Mucosa of descending colon (tissue), 3 donors: ENCODE measurements at regions not wholly inside any gene's neighbourhood (a gene's known extent, or its start where the extent isn't known, plus 50 kb on each side); places are given as distances from the start of the nearest gene placed in this dataset.
A peak's percentile ranks its signal among the peaks of the same experiment; 100 is the strongest.

Source experiments
- ATAC-seq: fragments of 200-7000 bp; cut with Tn5 transposase; one replicate; pipeline ENCODE4 v1.9.1; 2020; ENCODE audit warnings: mild to moderate bottlenecking, moderate library complexity
- DNase-seq, 3 donors: peaks; one replicate each; pipeline ENCODE4 v3.0.0-alpha.2; 2020
- H3K36me3 ChIP-seq: fragments of 200-600 bp; one replicate; pipeline ENCODE4 v1.8.0; 2021; ENCODE audit warnings: low read depth, mild to moderate bottlenecking
- H3K4me1 ChIP-seq: fragments of 200-600 bp; one replicate; pipeline ENCODE4 v1.8.0; 2021; ENCODE audit warnings: low read depth, mild to moderate bottlenecking
- H3K4me3 ChIP-seq: fragments of 200-600 bp; one replicate; pipeline ENCODE4 v1.8.0; 2021; ENCODE audit warnings: mild to moderate bottlenecking
- H3K9me3 ChIP-seq: fragments of 200-600 bp; one replicate; pipeline ENCODE4 v1.8.0; 2021; ENCODE audit warnings: mild to moderate bottlenecking
- CTCF ChIP-seq: fragments of 200-600 bp; IDR thresholded peaks from one replicate; pipeline ENCODE4 v1.8.0; 2022; ENCODE audit warnings: antibody characterized with exemption, mild to moderate bottlenecking
- intact Hi-C, 2 donors: fragments of 100-400 bp; cut with DNase I in 1 of 2; cut with micrococcal nuclease in 1 of 2; formaldehyde crosslinking; loops; one replicate each; pipeline versions ENCODE4 v1.11.0 to v1.11.1; 2022; cut with DNase I, micrococcal nuclease
- donor health status: DM: no; HTN: no; CAD: no; lungs with moderate emphysema.
- donor health status: DM: no; HTN: no; CAD: no.
- donor health status: DM: no; HTN: yes; CAD: no.

- no peak for TF ChIP-seq CTCF
- intact Hi-C loops, result no loop called here
- DNase-seq, result peak in 1 of 3 donors; percentile 29
- Histone ChIP-seq H3K36me3 (no peaks in the 10 kb centered on the region), H3K4me3 (no peak overlapping the region), H3K9me3 (no peaks in the 10 kb centered on the region), H3K4me1 (no peaks in the 10 kb centered on the region)
- no peak for ATAC-seq
These were observed 140.5 kb upstream of the CADPS start for GRCh38 chr3:63015614-63016309.

- no peak for TF ChIP-seq CTCF
- no peaks in the 10 kb centered on the region for H3K9me3 ChIP-seq
- ATAC-seq (no peak), DNase-seq (no peak)
- intact Hi-C loops, result no loop called here
- H3K36me3 ChIP-seq, result no peaks in the 10 kb centered on the region
- no peak overlapping the region for H3K4me3 ChIP-seq
- H3K4me1 ChIP-seq, result no peaks in the 10 kb centered on the region
These were observed 146.9 kb upstream of the CADPS start for GRCh38 chr3:63022114-63022513.

- no peaks in the 10 kb centered on the region for H3K36me3 ChIP-seq
- H3K4me1 ChIP-seq, result no peaks in the 10 kb centered on the region
- no peak for TF ChIP-seq CTCF
- H3K4me3 ChIP-seq, result no peak overlapping the region
- ATAC-seq (no peak), DNase-seq (peak in 1 of 3 donors; percentile 30)
- intact Hi-C loops, result no loop called here
- H3K9me3 ChIP-seq, result no peaks in the 10 kb centered on the region
These were observed 151.5 kb upstream of the CADPS start for GRCh38 chr3:63026722-63027121.

- ATAC-seq (no peak), DNase-seq (no peak)
- intact Hi-C loops, result no loop called here
- no peak for TF ChIP-seq CTCF
- no peaks in the 10 kb centered on the region for H3K9me3 ChIP-seq
- no peak overlapping the region for H3K4me3 ChIP-seq
- H3K36me3 ChIP-seq, result no peaks in the 10 kb centered on the region
- no peaks in the 10 kb centered on the region for H3K4me1 ChIP-seq
These were observed 154.1 kb upstream of the CADPS start for GRCh38 chr3:63029326-63029725.

GRCh38 chr3:63029921-63030320, 154.7 kb upstream of the CADPS start:
- H3K4me3 ChIP-seq, result no peak overlapping the region
- intact Hi-C loops, result no loop called here
- H3K4me1 ChIP-seq, result no peaks in the 10 kb centered on the region
- no peaks in the 10 kb centered on the region for H3K36me3 ChIP-seq
- ATAC-seq (no peak), DNase-seq (no peak)
- no peaks in the 10 kb centered on the region for H3K9me3 ChIP-seq
- no peak for TF ChIP-seq CTCF

GRCh38 chr3:63030666-63031065, 155.4 kb upstream of the CADPS start:
- ATAC-seq (no peak), DNase-seq (no peak)
- Histone ChIP-seq H3K4me3 (no peak overlapping the region), H3K36me3 (no peaks in the 10 kb centered on the region), H3K9me3 (no peaks in the 10 kb centered on the region), H3K4me1 (no peaks in the 10 kb centered on the region)
- TF ChIP-seq CTCF, result no peak
- intact Hi-C loops, result no loop called here
